ENCODE measurements at regions not wholly inside any gene's neighbourhood (a gene's known extent, or its start where the extent isn't known, plus 50 kb on each side); places are given as distances from the start of the nearest gene placed in this dataset.
A peak's percentile ranks its signal among the peaks of the same experiment; 100 is the strongest.

GRCh38 chr6:140923048-140923447 is 1209.7 kb upstream of the GJE1 start:
- no peak for DNase-seq

DNA sequence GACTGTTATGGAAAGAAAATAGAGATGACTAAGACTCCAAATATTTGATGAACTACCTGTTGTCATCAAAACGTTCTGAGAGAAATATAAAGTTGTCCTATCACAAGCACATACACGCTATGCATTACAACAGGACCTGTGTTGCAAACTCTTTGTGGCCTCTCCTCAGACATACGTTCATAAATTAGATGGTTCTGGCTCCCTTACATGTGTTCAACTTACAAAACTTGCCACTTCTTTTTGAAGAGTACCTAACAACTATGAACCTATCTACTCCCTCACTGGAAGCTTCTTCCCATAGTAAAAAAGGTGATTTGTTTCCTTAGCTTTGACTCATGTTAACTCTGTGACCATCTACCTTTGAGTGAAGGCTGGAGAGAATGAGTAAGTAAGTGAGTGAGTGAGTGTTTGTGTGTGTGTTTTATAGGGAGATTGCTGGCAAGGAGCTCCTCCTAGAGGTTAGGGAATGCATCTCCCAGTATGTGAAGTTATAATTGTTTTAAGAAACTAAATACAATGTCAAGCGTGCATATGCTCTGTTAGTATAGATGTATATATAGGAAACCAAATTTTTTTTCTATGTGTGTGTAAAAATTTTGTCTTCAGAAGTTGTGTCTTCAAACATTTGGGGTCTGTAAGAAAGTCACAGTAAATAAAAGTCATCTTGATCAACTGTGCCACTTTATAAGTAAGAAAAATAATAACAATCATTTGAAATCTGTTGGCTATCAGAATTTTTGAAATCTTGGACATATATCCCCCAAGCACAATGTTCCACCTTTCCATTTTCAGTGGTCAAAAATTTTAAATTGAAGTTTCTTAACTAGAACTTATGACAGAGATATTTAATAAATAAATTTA is 1211.1 kb upstream of the GJE1 start:
- peak in 1 of 2 donors; percentile 84 for DNase-seq

DNA sequence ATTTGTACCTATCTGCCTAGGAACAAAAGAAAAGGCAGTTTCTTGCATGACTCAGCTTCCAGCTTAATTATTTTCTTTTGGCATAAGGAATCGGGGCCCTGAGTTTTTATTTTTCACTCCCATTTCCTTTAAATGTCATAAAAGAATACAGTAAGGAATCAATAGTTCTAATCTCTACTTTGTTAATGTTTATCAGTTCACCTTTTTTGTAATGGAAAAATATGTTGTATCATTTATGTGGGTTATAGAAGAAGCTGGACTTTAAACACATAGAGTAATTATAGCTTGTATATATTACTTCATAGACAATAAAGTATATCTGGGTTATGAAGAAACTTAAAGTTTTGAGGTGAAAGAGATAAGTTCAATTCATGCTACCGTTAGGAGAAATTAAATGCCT is 1214.8 kb upstream of the GJE1 start:
- DNase-seq = no peak

- no peak for DNase-seq
These were observed 1217.2 kb upstream of the GJE1 start for GRCh38 chr6:140915551-140915950.

DNA sequence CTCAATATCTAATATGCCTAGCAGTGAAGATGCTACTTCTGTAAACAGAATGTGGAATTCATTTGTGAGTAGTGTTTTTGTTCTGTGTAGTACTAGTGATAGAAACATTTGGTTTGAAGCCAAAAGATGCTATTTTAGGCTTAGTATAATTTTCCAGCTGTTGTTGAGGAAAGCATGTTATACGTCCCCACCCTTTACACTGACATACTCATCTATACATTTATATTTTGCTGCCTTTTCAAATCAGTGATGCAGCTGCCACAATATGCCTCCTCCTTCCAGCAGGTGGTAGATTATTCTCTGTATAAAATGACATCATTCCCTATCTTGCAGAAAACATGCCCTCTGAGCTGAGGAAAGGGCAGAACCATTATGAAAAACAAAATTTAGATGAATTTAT is 1217.6 kb upstream of the GJE1 start:
- no peak for DNase-seq

GRCh38 chr6:140912686-140913085 is 1220.0 kb upstream of the GJE1 start:
- no peak for DNase-seq

DNA sequence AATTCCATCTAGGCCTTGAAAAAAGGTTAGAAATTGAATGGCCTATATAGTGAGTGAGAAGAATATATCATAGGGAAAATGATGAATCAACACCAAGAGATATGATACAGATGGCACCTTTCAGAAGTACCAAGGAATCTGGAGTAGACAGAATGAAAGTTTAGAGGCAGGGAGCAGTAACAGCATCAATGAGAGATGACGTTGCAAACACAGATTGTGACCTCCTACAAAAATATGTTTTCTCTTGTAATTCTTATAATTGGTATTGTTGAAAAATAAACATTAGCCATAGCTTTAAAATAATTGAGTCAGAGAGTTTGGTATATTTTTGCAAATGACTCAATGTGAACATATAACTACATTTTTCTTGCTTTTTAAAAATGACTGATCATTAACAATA is 1223.1 kb upstream of the GJE1 start:
- no peak for DNase-seq

DNA sequence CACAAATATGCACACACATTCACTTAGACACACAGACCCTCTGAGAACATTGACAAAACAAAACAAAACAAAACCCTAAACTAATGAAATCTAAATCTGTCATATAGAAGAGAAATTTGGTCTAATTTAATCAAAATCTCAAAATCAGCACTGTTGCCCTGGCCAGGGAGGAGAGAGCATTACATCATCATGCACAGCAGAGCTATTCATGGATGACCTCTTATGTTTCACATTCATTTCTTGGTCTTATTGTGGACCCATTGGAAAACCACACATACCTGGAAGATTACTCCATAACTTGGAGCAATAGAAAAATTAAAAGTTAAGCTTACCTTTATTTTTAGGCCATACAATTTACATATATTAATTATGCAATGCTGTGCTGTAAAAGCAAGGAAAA is 1223.6 kb upstream of the GJE1 start:
- DNase-seq = no peak

- no peak for DNase-seq
These were observed 1224.2 kb upstream of the GJE1 start for GRCh38 chr6:140908505-140908904.

- DNase-seq = no peak
These were observed 1225.5 kb upstream of the GJE1 start for GRCh38 chr6:140907235-140907634.

- no peak for DNase-seq
These were observed 1227.0 kb upstream of the GJE1 start for GRCh38 chr6:140905724-140906123.

- no peak for DNase-seq
These were observed 1227.7 kb upstream of the GJE1 start for GRCh38 chr6:140905050-140905449.

- DNase-seq = peak in 1 of 2 donors; percentile 5
These were observed 1234.7 kb upstream of the GJE1 start for GRCh38 chr6:140897804-140898573.

GRCh38 chr6:140897349-140897748 is 1235.4 kb upstream of the GJE1 start:
- no peak for DNase-seq

DNA sequence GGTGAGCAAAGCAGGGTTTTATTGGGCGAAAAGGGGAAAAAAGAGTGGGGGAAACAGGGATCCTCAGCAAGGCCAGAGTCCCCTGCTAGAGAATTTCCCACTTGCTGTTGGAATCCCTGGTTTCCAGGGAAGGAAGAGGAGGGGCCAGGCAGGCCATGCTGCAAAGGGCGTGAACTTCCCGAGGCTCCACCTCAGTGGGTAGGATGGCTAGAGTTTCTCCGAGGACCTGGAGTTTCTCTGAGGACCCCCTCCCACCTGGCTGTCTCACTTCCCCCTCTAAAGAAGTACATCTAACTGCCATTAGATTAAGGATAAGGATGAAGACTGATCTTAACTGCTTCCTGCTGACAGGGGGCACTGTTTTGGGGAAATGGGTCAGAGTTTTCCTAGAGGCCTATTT is 1239.3 kb upstream of the GJE1 start:
- DNase-seq = no peak

- no peak for DNase-seq
These were observed 1252.8 kb upstream of the GJE1 start for GRCh38 chr6:140879946-140880345.

- no peak for DNase-seq
These were observed 1258.7 kb upstream of the GJE1 start for GRCh38 chr6:140874066-140874465.

DNA sequence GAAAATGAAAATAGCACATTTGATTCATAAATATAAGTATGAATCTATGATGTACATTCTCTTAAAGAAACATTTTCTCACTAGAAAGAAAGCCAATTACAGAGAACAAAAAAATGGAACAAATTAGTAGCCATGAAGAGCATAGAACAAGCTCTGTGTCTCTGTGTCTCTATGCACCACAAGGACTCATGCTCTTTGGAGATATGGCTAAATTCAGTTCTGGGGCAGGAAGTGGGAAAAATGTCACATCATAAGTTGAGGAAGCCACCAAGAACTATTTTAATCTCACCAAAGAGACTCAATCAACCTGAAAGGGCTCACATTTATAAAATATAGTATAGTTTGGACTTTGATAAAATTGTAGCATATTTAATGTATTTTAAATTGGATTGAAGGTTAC is 1259.8 kb upstream of the GJE1 start:
- DNase-seq = peak in 1 of 2 donors; percentile 55

GRCh38 chr6:140871911-140872310 is 1260.8 kb upstream of the GJE1 start:
- DNase-seq = no peak

- DNase-seq = peak in 1 of 2 donors; percentile 91
These were observed 1265.4 kb upstream of the GJE1 start for GRCh38 chr6:140867336-140867735.

DNA sequence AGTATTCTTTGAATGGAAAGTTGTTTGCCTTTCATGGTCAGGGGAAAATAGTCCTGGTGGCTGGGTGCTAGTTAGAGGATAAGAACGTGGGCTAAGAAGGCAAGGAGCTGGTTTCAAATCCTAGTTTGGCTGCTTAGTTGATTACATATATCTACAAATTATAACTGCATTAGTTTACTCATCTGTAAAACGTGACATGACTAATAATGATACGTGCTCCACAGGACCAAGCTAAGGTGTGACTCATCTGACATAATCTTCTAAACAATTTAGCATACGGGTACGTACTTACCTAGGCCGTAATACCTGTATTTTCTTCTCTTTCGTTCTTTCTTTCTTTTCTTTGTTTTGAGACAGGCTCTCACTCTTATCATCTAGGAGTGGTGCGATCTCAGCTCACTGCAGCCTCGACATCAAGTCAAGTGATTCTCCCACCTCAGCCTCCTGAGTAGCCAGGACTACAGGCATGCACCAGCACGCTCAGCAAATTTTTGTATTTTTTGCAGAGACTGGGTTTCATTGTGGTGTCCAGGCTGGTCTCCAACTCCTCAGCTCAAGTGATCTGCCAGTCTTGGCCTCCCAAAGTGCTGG is 1274.2 kb upstream of the GJE1 start:
- no peak for DNase-seq

DNA sequence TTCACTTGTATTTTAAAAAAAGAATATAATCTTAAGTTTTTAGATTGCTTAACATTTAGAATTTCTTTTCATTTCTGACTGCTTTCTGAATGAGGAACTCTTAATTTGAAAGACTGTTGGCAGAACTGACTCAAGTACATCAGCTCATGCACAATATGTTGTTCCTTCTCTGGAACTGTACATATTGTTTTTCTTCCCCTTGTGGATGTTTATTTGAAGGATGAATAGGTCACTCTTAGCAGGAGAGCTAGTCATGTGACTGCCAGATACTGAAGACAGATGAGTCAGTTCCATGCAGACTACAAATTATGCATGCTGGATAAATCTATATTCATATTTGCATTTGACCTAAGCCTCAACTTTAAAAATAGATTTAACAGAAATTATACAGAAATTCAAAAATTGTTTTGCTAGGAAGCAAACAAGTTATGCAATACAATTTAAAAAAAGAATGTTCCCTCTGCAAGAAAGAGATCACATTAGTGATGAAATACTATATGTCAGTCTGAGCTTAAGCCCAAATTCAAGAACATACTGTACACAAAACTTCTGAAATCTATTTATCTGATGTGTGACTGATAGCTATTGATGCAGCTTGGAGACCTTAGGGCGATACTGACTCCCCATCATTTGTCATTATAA is 1274.9 kb upstream of the GJE1 start:
- peak in 1 of 2 donors; percentile 82 for DNase-seq

- no peak for DNase-seq
These were observed 1277.2 kb upstream of the GJE1 start for GRCh38 chr6:140855520-140855919.
